C1 segment of cervical spinal cord (tissue), 14 donors: ENCODE measurements at regions not wholly inside any gene's neighbourhood (a gene's known extent, or its start where the extent isn't known, plus 50 kb on each side); places are given as distances from the start of the nearest gene placed in this dataset.
"Not testable (repeated sequence)": the region's sequence is repeated elsewhere in the genome, so short reads cannot be mapped to it uniquely, and the experiment has no call there.

Experiments used
- DNase-seq, 14 donors: peaks; one replicate each; lab custom pipeline; 2025; lab: John Stamatoyannopoulos, UW

GRCh38 chr2:125596612-125597011, 1059.3 kb upstream of the GYPC start:
- DNase-seq = no peak

- DNase-seq = no peak
Measured at GRCh38 chr2:125615438-125615837, 1040.5 kb upstream of the GYPC start.

GRCh38 chr2:125630377-125630776, 1025.6 kb upstream of the GYPC start:
- DNase-seq = no peak

GRCh38 chr2:125634662-125635061, 1021.3 kb upstream of the GYPC start:
- DNase-seq = no peak

GRCh38 chr2:125638345-125638744, 1017.6 kb upstream of the GYPC start:
- DNase-seq = no peak

GRCh38 chr2:125642032-125642431, 1013.9 kb upstream of the GYPC start:
- no peak for DNase-seq

- DNase-seq = no peak
Measured at GRCh38 chr2:125643128-125643527, 1012.8 kb upstream of the GYPC start.

GRCh38 chr2:125643585-125643984, 1012.4 kb upstream of the GYPC start:
- DNase-seq = no peak

- DNase-seq = no peak
Measured at GRCh38 chr2:125644257-125644656, 1011.7 kb upstream of the GYPC start.

- DNase-seq = no peak
Measured at GRCh38 chr2:125652280-125652679, 1003.7 kb upstream of the GYPC start.

- DNase-seq = no peak
Measured at GRCh38 chr2:125654226-125654625, 1001.7 kb upstream of the GYPC start.

- no peak for DNase-seq
Measured at GRCh38 chr2:125656190-125656589, 999.8 kb upstream of the GYPC start.

- DNase-seq = no peak
Measured at GRCh38 chr2:125658583-125658982, 997.4 kb upstream of the GYPC start.

- not testable (repeated sequence) for DNase-seq
Measured at GRCh38 chr2:125660369-125660768, 995.6 kb upstream of the GYPC start.

- DNase-seq = no peak
Measured at GRCh38 chr2:125667630-125668029, 988.3 kb upstream of the GYPC start.

GRCh38 chr2:125679903-125680302, 976.1 kb upstream of the GYPC start:
- no peak for DNase-seq

- peak in 1 of 14 donors; percentile 10 for DNase-seq
Measured at GRCh38 chr2:125680809-125681208, 975.1 kb upstream of the GYPC start.

- no peak for DNase-seq
Measured at GRCh38 chr2:125681576-125681975, 974.4 kb upstream of the GYPC start.

- DNase-seq = no peak
Measured at GRCh38 chr2:125681976-125682805, 973.8 kb upstream of the GYPC start.

- no peak for DNase-seq
Measured at GRCh38 chr2:125684256-125684655, 971.7 kb upstream of the GYPC start.

GRCh38 chr2:125684932-125685331, 971.0 kb upstream of the GYPC start:
- DNase-seq = no peak

- DNase-seq = no peak
Measured at GRCh38 chr2:125696560-125696959, 959.4 kb upstream of the GYPC start.

- no peak for DNase-seq
Measured at GRCh38 chr2:125698280-125698679, 957.7 kb upstream of the GYPC start.

GRCh38 chr2:125701070-125701469, 954.9 kb upstream of the GYPC start:
- DNase-seq = no peak
